Esophagus mucosa (tissue), 1 donor: ENCODE measurements at regions not wholly inside any gene's neighbourhood (a gene's known extent, or its start where the extent isn't known, plus 50 kb on each side); places are given as distances from the start of the nearest gene placed in this dataset.
"Not testable (repeated sequence)": the region's sequence is repeated elsewhere in the genome, so short reads cannot be mapped to it uniquely, and the experiment has no call there.

Experiments used
- ATAC-seq: fragments of 200-7000 bp; cut with Tn5 transposase; one replicate; pipeline ENCODE4 v1.9.1; 2020
- donor health status: DM: yes; HTN: yes; CAD: no.

- ATAC-seq = no peak
Observed at GRCh38 chr9:88818495-88819201, 172.6 kb upstream of the S1PR3 start.

- no peak for ATAC-seq
Observed at GRCh38 chr9:88819476-88819875, 171.8 kb upstream of the S1PR3 start.

- no peak for ATAC-seq
Observed at GRCh38 chr9:88820055-88820454, 171.2 kb upstream of the S1PR3 start.

GRCh38 chr9:88821033-88821745 lies 170.1 kb upstream of the S1PR3 start:
- ATAC-seq = no peak

GRCh38 chr9:88821746-88822106 lies 169.5 kb upstream of the S1PR3 start:
- no peak for ATAC-seq

- no peak for ATAC-seq
Observed at GRCh38 chr9:88824711-88825110, 166.6 kb upstream of the S1PR3 start.

GRCh38 chr9:88826181-88826580 lies 165.1 kb upstream of the S1PR3 start:
- ATAC-seq = no peak

GRCh38 chr9:88826771-88827181 lies 164.5 kb upstream of the S1PR3 start:
- ATAC-seq = no peak

GRCh38 chr9:88828018-88828417 lies 163.2 kb upstream of the S1PR3 start:
- no peak for ATAC-seq

GRCh38 chr9:88828492-88828974 lies 162.7 kb upstream of the S1PR3 start:
- ATAC-seq = no peak

GRCh38 chr9:88829276-88829675 lies 162.0 kb upstream of the S1PR3 start:
- ATAC-seq = no peak

- no peak for ATAC-seq
Observed at GRCh38 chr9:88831713-88832407, 159.4 kb upstream of the S1PR3 start.

- no peak for ATAC-seq
Observed at GRCh38 chr9:88833946-88834345, 157.3 kb upstream of the S1PR3 start.

- ATAC-seq = no peak
Observed at GRCh38 chr9:88835038-88835466, 156.2 kb upstream of the S1PR3 start.

GRCh38 chr9:88835772-88836171 lies 155.5 kb upstream of the S1PR3 start:
- ATAC-seq = no peak

GRCh38 chr9:88837731-88838130 lies 153.5 kb upstream of the S1PR3 start:
- no peak for ATAC-seq

GRCh38 chr9:88849878-88850277 lies 141.4 kb upstream of the S1PR3 start:
- not testable (repeated sequence) for ATAC-seq

- no peak for ATAC-seq
Observed at GRCh38 chr9:88852794-88853193, 138.5 kb upstream of the S1PR3 start.

GRCh38 chr9:88870627-88871026 lies 120.6 kb upstream of the S1PR3 start:
- ATAC-seq = no peak

GRCh38 chr9:88871669-88872068 lies 119.6 kb upstream of the S1PR3 start:
- ATAC-seq = no peak

GRCh38 chr9:88872192-88872946 lies 118.9 kb upstream of the S1PR3 start:
- ATAC-seq = no peak

GRCh38 chr9:88873635-88874034 lies 117.6 kb upstream of the S1PR3 start:
- no peak for ATAC-seq

- ATAC-seq = no peak
Observed at GRCh38 chr9:88874391-88874790, 116.9 kb upstream of the S1PR3 start.
